COLO668 (cell line): ENCODE measurements at regions not wholly inside any gene's neighbourhood (a gene's known extent, or its start where the extent isn't known, plus 50 kb on each side); places are given as distances from the start of the nearest gene placed in this dataset.

ENCODE experiments used
- DNase-seq: peaks from one replicate; lab custom pipeline; 2025; ENCODE audit not compliant: unreplicated experiment; lab: John Stamatoyannopoulos, UW

DNA sequence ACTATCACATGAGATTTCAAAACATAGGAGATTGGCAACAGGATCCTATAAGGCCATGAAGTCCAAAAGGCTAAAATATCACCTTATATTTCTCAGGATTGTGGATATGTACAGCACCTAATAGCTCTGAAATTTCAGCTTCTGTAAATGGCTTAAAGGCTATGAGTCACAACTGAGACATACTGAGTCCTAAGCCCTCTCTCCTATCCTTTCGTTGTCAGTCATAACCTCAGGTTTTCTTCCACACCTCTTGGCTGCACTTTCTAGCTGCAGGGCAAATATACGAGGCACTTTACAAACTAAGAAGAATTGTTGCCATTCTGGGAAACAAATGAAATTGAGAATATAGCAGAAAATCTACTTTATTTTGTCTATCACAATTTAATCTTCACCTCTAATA, 969.9 kb upstream of the EPHA7 start:
- no peak for DNase-seq

DNA sequence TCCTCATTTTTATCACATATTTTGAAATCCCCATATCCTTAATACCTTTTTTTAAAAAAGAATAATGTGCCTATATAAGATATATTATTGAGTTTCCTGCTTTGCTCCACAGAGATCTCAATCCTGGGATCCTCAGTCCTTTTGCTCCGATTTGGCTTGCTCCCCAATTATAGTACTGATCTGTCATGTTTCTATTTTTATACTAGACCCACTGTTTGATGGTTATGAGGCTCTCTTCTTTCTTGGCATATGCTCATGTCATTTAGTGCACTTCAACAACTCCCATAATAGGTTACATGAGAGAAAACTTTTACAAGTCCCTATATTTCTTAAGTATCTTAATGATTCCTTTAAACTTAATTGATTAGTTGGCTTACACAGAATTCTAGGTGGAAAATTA, 958.5 kb upstream of the EPHA7 start:
- no peak for DNase-seq

GRCh38 chr6:94376876-94377275, 957.5 kb upstream of the EPHA7 start:
- DNase-seq: no peak

DNA sequence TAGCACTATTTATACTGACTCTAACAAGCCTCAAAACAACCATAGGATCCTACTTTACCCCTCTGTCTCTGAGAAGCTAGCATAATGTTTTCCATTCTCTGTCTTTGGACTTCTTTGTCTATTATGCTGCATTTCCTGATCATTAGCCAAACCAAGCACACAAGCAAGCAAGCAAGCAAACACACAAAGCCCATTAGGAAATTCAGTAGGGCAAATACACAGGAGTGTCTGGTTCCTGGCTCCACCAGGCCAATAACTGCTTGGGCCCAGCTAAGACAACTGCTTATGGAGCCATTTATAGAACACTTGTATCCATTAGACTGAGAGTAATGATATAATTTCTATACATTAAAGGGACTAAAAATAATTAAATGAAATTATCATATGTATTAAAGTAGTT, 952.9 kb upstream of the EPHA7 start:
- no peak for DNase-seq

DNA sequence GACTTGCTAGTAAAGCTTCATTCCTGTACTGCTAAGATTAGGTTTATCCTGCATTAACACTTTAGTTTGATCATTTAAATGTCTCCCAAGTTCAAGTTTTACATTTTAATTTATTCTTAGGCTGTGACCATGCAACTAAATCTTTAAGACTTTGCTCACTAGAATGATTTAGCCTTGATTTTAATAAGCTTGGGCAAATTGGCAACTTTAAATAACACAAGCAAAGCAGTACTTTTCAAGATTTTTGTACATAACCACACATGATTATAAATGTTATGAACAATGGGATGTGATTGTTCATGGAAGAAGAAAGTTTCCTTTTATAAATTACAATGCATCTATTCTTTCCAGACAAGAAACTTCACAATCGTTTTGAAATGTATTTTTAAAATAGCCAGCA, 948.0 kb upstream of the EPHA7 start:
- DNase-seq: no peak

- DNase-seq: no peak
These were observed 942.9 kb upstream of the EPHA7 start for GRCh38 chr6:94362061-94362864.

DNA sequence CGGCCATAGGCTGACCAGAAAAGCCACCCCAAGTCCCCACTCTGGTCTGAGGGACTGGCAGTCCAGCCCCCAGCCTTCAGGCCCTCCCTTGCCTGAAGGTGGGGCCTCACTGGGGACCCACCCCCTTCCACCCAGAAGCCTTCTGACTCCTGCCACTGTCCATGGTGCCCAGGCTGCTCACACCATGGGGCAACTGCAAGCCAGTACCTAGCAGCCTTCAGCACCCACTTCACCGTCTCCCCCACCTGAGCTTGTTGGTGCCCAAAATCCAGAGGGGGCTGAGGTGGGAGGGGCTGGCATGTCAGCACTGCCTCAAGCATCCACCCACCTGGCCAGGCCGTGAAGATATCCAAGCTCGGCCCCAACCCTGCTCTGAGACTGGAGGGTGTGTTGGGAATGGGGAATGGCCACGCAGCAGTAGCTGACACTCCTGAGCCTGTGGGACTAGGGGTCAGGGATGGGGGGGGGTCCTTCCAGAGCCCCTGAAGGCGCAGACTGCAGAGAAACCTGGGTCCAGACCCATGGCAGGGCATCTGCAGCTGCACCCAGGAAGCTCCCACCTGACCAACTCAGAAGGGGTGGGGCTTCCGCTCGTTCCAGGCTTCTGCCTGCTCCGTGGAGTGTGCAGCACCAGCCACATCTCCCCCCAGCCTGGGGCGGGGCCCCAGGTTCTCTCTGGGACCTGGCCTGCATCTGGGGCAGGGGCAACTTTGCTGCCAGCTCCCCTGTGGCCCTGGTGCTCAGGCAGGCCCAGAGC, 942.1 kb upstream of the EPHA7 start:
- DNase-seq: no peak

- DNase-seq: no peak
These were observed 938.1 kb upstream of the EPHA7 start for GRCh38 chr6:94357381-94357980.

GRCh38 chr6:94350833-94351232, 931.5 kb upstream of the EPHA7 start:
- no peak for DNase-seq

DNA sequence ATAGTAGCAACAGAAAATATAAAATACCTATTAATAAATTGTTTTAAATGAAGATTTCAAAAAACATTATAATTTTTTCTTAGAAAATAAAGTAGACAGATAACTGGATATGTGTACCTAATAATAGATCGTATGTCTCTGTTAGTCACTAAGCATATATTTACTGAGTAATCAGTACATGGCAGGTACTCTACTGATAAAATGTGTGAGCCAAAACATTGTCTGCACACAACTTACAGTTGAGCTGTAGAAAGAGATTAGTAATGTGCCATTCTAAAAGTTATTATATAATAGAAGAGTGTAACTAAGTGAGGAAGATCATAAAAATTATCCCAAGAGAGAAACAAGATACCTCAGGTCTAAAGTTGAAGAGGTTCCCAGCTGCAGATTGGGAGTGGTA, 929.9 kb upstream of the EPHA7 start:
- peak; percentile 1 for DNase-seq

DNA sequence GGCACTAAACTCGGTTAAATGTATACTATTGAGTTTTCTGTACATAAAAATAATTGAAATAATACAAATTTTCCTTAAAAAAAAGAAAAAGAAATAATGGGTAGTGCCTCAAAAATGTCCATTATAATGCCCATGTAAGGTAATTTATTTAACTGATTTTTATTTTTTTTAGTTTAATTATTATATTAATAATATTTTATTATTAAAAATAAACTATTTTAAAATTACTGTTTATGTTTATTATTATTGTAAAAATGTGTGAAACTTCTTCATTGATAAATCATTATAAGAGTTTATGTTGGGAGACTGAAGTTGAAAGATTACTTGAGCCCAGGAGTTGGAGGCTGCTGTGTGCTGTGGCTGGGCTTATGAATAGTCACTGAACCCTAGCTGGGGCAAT, 925.5 kb upstream of the EPHA7 start:
- DNase-seq: no peak

DNA sequence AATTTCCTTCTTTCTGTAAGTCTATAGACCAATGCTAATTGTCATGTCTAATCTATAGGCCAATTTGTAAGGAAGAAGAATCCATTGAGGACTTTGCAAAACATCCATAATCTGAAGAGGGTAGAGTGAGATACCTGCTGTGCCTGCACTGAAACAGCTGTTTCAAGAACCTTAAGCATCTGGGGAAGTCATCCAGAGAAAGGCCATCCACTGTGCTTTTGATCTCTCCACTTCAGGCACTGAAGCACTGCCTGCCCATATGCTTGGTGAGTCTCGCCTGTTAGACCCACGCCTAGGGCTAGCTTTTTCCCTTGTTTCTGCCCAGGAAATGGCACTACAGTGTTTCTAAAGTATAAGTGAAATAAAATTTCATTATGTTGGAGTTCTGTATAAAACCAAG, 921.8 kb upstream of the EPHA7 start:
- DNase-seq: no peak

GRCh38 chr6:94323853-94324252, 904.5 kb upstream of the EPHA7 start:
- peak; percentile 15 for DNase-seq

DNA sequence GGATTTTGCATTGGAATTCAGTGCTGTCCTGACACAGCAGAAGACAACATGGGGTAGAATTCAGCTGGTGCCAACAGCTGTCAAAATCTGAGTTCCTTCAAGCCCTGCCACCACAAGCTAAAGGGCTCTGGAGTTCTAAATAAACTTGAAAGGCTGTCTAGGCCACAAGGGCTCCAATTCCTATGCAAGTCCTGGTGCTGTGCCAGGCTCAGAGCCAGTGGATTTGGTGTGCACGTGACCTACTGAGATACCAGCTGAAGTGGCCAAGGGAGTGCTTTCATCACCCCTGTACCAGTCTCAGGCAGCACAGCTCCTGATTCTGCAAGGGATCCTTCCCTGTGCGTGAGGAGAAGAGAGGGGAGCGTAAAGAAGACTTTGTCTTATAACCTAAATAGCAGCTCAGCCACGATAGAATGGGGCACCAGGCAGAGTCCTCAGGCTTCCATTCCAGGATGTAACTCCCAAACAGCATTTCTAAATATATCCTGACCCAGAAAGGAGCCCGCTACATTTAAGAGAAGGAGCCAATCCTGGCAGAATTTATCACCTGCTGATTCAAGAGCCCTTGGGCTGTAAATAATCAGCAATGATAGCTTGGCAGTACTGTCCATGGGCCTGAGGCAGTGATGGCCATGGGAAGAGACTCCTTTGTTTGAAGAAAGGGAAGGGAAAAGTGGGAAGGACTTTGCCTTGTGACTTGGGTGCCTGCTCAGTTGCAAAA, 881.2 kb upstream of the EPHA7 start:
- no peak for DNase-seq

- no peak for DNase-seq
These were observed 869.8 kb upstream of the EPHA7 start for GRCh38 chr6:94289131-94289530.

- no peak for DNase-seq
These were observed 858.8 kb upstream of the EPHA7 start for GRCh38 chr6:94278146-94278545.

DNA sequence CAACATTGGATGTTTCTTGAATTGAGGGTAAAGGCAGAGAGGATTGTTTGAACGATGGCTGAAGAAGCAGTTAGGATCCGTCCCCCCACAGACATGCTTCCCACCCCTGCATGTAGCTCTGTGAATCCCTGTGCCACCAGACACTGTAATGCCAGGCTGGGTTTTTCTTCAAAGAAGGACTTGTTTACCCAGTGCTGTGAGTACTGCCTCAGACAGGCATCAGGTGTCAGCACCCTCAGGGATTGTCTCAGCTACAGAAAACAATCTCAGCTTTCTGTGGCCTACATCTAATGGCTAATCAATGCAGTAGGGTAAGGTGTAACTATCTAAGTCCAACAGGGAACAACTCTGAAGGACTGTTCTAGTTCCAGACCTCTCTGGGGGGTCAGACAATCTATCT, 853.0 kb upstream of the EPHA7 start:
- DNase-seq: no peak

GRCh38 chr6:94270091-94270948, 851.0 kb upstream of the EPHA7 start:
- DNase-seq: no peak

DNA sequence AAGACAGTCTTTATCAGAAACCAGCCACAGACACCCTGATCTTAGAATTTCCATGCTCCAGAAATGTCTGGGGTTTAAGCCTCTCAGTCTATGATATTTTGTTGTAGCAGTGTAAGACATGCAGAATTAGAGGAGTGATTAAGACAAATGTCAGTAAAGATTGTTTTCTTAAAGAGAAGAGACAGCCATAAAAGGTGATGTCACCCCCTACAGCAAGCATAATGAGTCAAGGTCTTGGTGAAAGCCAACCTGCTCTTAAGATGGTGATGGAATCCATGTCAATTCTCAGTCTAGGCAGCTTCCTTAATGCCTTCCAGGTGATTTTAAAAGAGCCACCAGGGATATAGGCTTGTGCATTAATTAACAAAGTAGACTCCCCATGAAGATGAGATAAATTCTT, 849.9 kb upstream of the EPHA7 start:
- DNase-seq: no peak

- no peak for DNase-seq
These were observed 841.4 kb upstream of the EPHA7 start for GRCh38 chr6:94260765-94261164.

GRCh38 chr6:94254689-94255088, 835.3 kb upstream of the EPHA7 start:
- no peak for DNase-seq
